ENCODE measurements at regions not wholly inside any gene's neighbourhood (a gene's known extent, or its start where the extent isn't known, plus 50 kb on each side); places are given as distances from the start of the nearest gene placed in this dataset.

- Histone ChIP-seq H3K4me3 (ENCODE audit: low read length) (no peak overlapping the region), H3F3A (ENCODE audit: insufficient read depth, low read length) (no peaks in the 10 kb centered on the region), H3K27ac (ENCODE audit: low read length) (no peak overlapping the region), H3K27me3 (replicated peaks; ENCODE audit: insufficient read depth, low read length) (no peaks in the 10 kb centered on the region), H3K79me2 (ENCODE audit: low read length) (no peaks in the 10 kb centered on the region), H3K9me3 (replicated peaks; ENCODE audit: insufficient read depth, low read length) (no peaks in the 10 kb centered on the region), H3K4me2 (ENCODE audit: low read depth, low read length) (no peak overlapping the region), H2AFZ (ENCODE audit: low read length) (no peak overlapping the region), H3K9me2 (replicated peaks; ENCODE audit: insufficient read depth, low read length) (no peaks in the 10 kb centered on the region), H3K4me1 (ENCODE audit: low read length) (no peaks in the 10 kb centered on the region), H3K9ac (ENCODE audit: low read length) (no peak overlapping the region), H4K20me1 (ENCODE audit: insufficient read depth, low read length) (no peaks in the 10 kb centered on the region), H3K36me3 (replicated peaks; ENCODE audit: insufficient read depth, low read length) (no peaks in the 10 kb centered on the region)
- TF ChIP-seq EZH2phosphoT487 (IDR thresholded peaks at IDR 0.05; ENCODE audit: low read length): no peak
- TF ChIP-seq EZH2 (optimal IDR thresholded peaks at IDR 0.05; ENCODE audit: low read depth, low read length): no peak
- no peak for TF ChIP-seq CTCF (IDR thresholded peaks at IDR 0.05; ENCODE audit: low read length)
- DNase-seq: no peak
Measured at GRCh38 chr4:188363196-188363595, 224.0 kb downstream of the TRIML1 start.

GRCh38 chr4:188370777-188371176 is 231.5 kb downstream of the TRIML1 start:
- Histone ChIP-seq H4K20me1 (ENCODE audit: insufficient read depth, low read length) (no peaks in the 10 kb centered on the region), H3K9ac (ENCODE audit: low read length) (no peak overlapping the region), H3K27ac (ENCODE audit: low read length) (no peak overlapping the region), H3F3A (ENCODE audit: insufficient read depth, low read length) (no peaks in the 10 kb centered on the region), H3K9me2 (replicated peaks; ENCODE audit: insufficient read depth, low read length) (no peaks in the 10 kb centered on the region), H3K27me3 (replicated peaks; ENCODE audit: insufficient read depth, low read length) (no peaks in the 10 kb centered on the region), H2AFZ (ENCODE audit: low read length) (no peak overlapping the region), H3K4me1 (ENCODE audit: low read length) (no peaks in the 10 kb centered on the region), H3K79me2 (ENCODE audit: low read length) (no peaks in the 10 kb centered on the region), H3K9me3 (replicated peaks; ENCODE audit: insufficient read depth, low read length) (no peaks in the 10 kb centered on the region), H3K4me3 (ENCODE audit: low read length) (no peak overlapping the region), H3K36me3 (replicated peaks; ENCODE audit: insufficient read depth, low read length) (no peaks in the 10 kb centered on the region), H3K4me2 (ENCODE audit: low read depth, low read length) (no peak overlapping the region)
- no peak for TF ChIP-seq EZH2phosphoT487 (IDR thresholded peaks at IDR 0.05; ENCODE audit: low read length)
- TF ChIP-seq EZH2 (optimal IDR thresholded peaks at IDR 0.05; ENCODE audit: low read depth, low read length): no peak
- TF ChIP-seq CTCF (IDR thresholded peaks at IDR 0.05; ENCODE audit: low read length): no peak
- DNase-seq: no peak

- no peak for DNase-seq
- H3F3A ChIP-seq (ENCODE audit: insufficient read depth, low read length): no peaks in the 10 kb centered on the region
- H2AFZ ChIP-seq (ENCODE audit: low read length): no peak overlapping the region
- H3K4me2 ChIP-seq (ENCODE audit: low read depth, low read length): no peak overlapping the region
- no peak overlapping the region for H3K9ac ChIP-seq (ENCODE audit: low read length)
- no peaks in the 10 kb centered on the region for H3K36me3 ChIP-seq (replicated peaks; ENCODE audit: insufficient read depth, low read length)
- H4K20me1 ChIP-seq (ENCODE audit: insufficient read depth, low read length): no peaks in the 10 kb centered on the region
- H3K4me3 ChIP-seq (ENCODE audit: low read length): no peak overlapping the region
- no peak for TF ChIP-seq CTCF (IDR thresholded peaks at IDR 0.05; ENCODE audit: low read length)
- no peaks in the 10 kb centered on the region for H3K9me3 ChIP-seq (replicated peaks; ENCODE audit: insufficient read depth, low read length)
- no peaks in the 10 kb centered on the region for H3K79me2 ChIP-seq (ENCODE audit: low read length)
- no peaks in the 10 kb centered on the region for H3K4me1 ChIP-seq (ENCODE audit: low read length)
- H3K27me3 ChIP-seq (replicated peaks; ENCODE audit: insufficient read depth, low read length): no peaks in the 10 kb centered on the region
- H3K27ac ChIP-seq (ENCODE audit: low read length): no peak overlapping the region
- H3K9me2 ChIP-seq (replicated peaks; ENCODE audit: insufficient read depth, low read length): no peaks in the 10 kb centered on the region
Measured at GRCh38 chr4:188372058-188372457, 232.8 kb downstream of the TRIML1 start.

GRCh38 chr4:188372829-188373228 is 233.6 kb downstream of the TRIML1 start:
- no peaks in the 10 kb centered on the region for H3K4me1 ChIP-seq (ENCODE audit: low read length)
- H3K36me3 ChIP-seq (replicated peaks; ENCODE audit: insufficient read depth, low read length): no peaks in the 10 kb centered on the region
- no peak overlapping the region for H3K4me2 ChIP-seq (ENCODE audit: low read depth, low read length)
- H4K20me1 ChIP-seq (ENCODE audit: insufficient read depth, low read length): no peaks in the 10 kb centered on the region
- H3F3A ChIP-seq (ENCODE audit: insufficient read depth, low read length): no peaks in the 10 kb centered on the region
- H3K9me2 ChIP-seq (replicated peaks; ENCODE audit: insufficient read depth, low read length): no peaks in the 10 kb centered on the region
- H2AFZ ChIP-seq (ENCODE audit: low read length): no peak overlapping the region
- H3K27me3 ChIP-seq (replicated peaks; ENCODE audit: insufficient read depth, low read length): no peaks in the 10 kb centered on the region
- DNase-seq: no peak
- no peak for TF ChIP-seq EZH2phosphoT487 (IDR thresholded peaks at IDR 0.05; ENCODE audit: low read length)
- TF ChIP-seq CTCF (IDR thresholded peaks at IDR 0.05; ENCODE audit: low read length): no peak
- TF ChIP-seq EZH2 (optimal IDR thresholded peaks at IDR 0.05; ENCODE audit: low read depth, low read length): no peak
- H3K9ac ChIP-seq (ENCODE audit: low read length): no peak overlapping the region
- no peak overlapping the region for H3K4me3 ChIP-seq (ENCODE audit: low read length)
- H3K27ac ChIP-seq (ENCODE audit: low read length): no peak overlapping the region
- no peaks in the 10 kb centered on the region for H3K79me2 ChIP-seq (ENCODE audit: low read length)
- H3K9me3 ChIP-seq (replicated peaks; ENCODE audit: insufficient read depth, low read length): no peaks in the 10 kb centered on the region
